C4-2B (cell line): ENCODE measurements at regions not wholly inside any gene's neighbourhood (a gene's known extent, or its start where the extent isn't known, plus 50 kb on each side); places are given as distances from the start of the nearest gene placed in this dataset.

Experiments
- ZFX ChIP-seq: fragments of 450-650 bp; IDR thresholded peaks from 2 replicates; pipeline ENCODE4 v1.6.1; 2017
- TF ChIP-seq, protein P1 (sequence below): fragments of 450-650 bp; conservative IDR thresholded peaks from 2 replicates; pipeline ENCODE4 v1.5.1; 2017; ENCODE audit warnings: mild to moderate bottlenecking

DNA sequence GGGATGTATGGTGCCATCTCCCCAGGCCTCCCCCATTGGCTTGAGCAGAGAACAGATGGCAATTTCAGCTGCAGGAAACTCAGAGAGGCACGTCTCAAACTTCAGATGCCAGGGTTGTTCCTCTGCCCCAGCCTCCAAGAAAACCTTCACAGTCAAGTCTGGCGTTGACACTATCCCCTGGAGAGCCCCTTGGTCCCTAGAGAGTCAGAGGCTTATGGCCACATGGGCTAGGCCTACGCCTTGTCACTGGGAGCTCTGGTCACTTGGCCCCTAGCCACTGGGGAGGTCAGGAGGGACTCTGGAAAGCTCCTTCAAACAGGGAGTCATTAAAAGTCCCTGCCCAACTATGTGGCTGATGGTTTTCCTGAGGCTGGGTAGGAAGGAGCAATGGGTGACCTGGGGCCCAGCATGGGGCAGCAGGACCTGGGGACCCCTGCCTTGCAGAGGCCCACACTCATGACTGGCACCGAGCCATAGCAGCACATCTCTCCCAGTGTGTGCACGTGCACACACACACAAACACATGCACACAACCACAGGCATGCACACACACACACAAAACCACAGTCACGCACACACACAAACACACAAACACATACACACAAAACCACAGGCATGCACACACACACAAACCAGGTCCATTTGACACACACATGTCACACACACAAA, 144.2 kb downstream of the GADD45G start:
- TF ChIP-seq, protein P1, sequence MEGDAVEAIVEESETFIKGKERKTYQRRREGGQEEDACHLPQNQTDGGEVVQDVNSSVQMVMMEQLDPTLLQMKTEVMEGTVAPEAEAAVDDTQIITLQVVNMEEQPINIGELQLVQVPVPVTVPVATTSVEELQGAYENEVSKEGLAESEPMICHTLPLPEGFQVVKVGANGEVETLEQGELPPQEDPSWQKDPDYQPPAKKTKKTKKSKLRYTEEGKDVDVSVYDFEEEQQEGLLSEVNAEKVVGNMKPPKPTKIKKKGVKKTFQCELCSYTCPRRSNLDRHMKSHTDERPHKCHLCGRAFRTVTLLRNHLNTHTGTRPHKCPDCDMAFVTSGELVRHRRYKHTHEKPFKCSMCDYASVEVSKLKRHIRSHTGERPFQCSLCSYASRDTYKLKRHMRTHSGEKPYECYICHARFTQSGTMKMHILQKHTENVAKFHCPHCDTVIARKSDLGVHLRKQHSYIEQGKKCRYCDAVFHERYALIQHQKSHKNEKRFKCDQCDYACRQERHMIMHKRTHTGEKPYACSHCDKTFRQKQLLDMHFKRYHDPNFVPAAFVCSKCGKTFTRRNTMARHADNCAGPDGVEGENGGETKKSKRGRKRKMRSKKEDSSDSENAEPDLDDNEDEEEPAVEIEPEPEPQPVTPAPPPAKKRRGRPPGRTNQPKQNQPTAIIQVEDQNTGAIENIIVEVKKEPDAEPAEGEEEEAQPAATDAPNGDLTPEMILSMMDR, result no peak
- TF ChIP-seq ZFX, result no peak
